WERI-Rb-1 (cell line): ENCODE measurements at regions not wholly inside any gene's neighbourhood (a gene's known extent, or its start where the extent isn't known, plus 50 kb on each side); places are given as distances from the start of the nearest gene placed in this dataset.

ENCODE experiments used
- DNase-seq: peaks from one replicate; pipeline ENCODE4 v3.0.0-alpha.2; 2020
- H3K27ac ChIP-seq: fragments of 250-450 bp; sonication (Bioruptor Pico); 2 replicates; pipeline ENCODE4 v1.5.1; 2020; ENCODE audit warnings: mild to moderate bottlenecking, moderate library complexity
- H3K27me3 ChIP-seq: fragments of 250-450 bp; sonication (Bioruptor Pico); 2 replicates; pipeline ENCODE4 v1.5.1; 2021; ENCODE audit warnings: mild to moderate bottlenecking, low read depth, moderate library complexity; ENCODE audit not compliant: insufficient read depth, severe bottlenecking
- H3K36me3 ChIP-seq: fragments of 250-450 bp; sonication (Bioruptor Pico); 2 replicates; pipeline ENCODE4 v1.5.1; 2020; ENCODE audit warnings: mild to moderate bottlenecking, moderate library complexity
- H3K4me3 ChIP-seq: 2 replicates; pipeline ENCODE4 v1.5.1; 2011; ENCODE audit warnings: low read depth, mild to moderate bottlenecking, control low read depth, low read length
- H3K9me3 ChIP-seq: fragments of 250-450 bp; sonication (Bioruptor Pico); 2 replicates; pipeline ENCODE4 v1.5.1; 2021; ENCODE audit warnings: mild to moderate bottlenecking, moderate library complexity; ENCODE audit not compliant: severe bottlenecking
- CTCF ChIP-seq: IDR thresholded peaks from 2 replicates; pipeline ENCODE4 v1.5.1; 2011; ENCODE audit warnings: low read depth, mild to moderate bottlenecking, control low read depth, inconsistent platforms, low read length

GRCh38 chr1:60989749-60990713 lies 92.3 kb upstream of the NFIA start:
- no peaks in the 10 kb centered on the region for H3K36me3 ChIP-seq
- no peak overlapping the region; the same call in 1 of the 2 replicates for H3K27ac ChIP-seq
- no peak for DNase-seq
- H3K27me3 ChIP-seq = no peaks in the 10 kb centered on the region
- no peak overlapping the region for H3K4me3 ChIP-seq
- no peaks in the 10 kb centered on the region for H3K9me3 ChIP-seq
- no peak for TF ChIP-seq CTCF

GRCh38 chr1:60988891-60989290 lies 93.5 kb upstream of the NFIA start:
- Histone ChIP-seq H3K4me3 (no peak overlapping the region), H3K27ac (no peak overlapping the region), H3K27me3 (no peaks in the 10 kb centered on the region), H3K36me3 (no peaks in the 10 kb centered on the region), H3K9me3 (no peaks in the 10 kb centered on the region)
- no peak for TF ChIP-seq CTCF
- peak; percentile 9 for DNase-seq

GRCh38 chr1:60987904-60988303 lies 94.5 kb upstream of the NFIA start:
- Histone ChIP-seq H3K4me3 (no peak overlapping the region), H3K9me3 (no peaks in the 10 kb centered on the region), H3K36me3 (no peaks in the 10 kb centered on the region), H3K27me3 (no peaks in the 10 kb centered on the region), H3K27ac (no peak overlapping the region)
- no peak for TF ChIP-seq CTCF
- no peak for DNase-seq

GRCh38 chr1:60984062-60984799 lies 98.1 kb upstream of the NFIA start:
- Histone ChIP-seq H3K4me3 (no peak overlapping the region), H3K27ac (0 out of 2 replicates have a peak overlapping the region, but pooled peaks have one; percentile 24), H3K27me3 (no peaks in the 10 kb centered on the region), H3K9me3 (no peaks in the 10 kb centered on the region), H3K36me3 (no peaks in the 10 kb centered on the region)
- TF ChIP-seq CTCF = no peak
- no peak for DNase-seq

- H3K4me3 ChIP-seq = no peak overlapping the region
- H3K36me3 ChIP-seq = no peaks in the 10 kb centered on the region
- no peak for DNase-seq
- H3K9me3 ChIP-seq = no peaks in the 10 kb centered on the region
- H3K27ac ChIP-seq = 0 out of 2 replicates have a peak overlapping the region, but pooled peaks have one; percentile 24
- no peaks in the 10 kb centered on the region for H3K27me3 ChIP-seq
- TF ChIP-seq CTCF = no peak
Observed at GRCh38 chr1:60983701-60984061, 98.7 kb upstream of the NFIA start.
